H1 (cell line): ENCODE measurements at regions not wholly inside any gene's neighbourhood (a gene's known extent, or its start where the extent isn't known, plus 50 kb on each side); places are given as distances from the start of the nearest gene placed in this dataset.

Experiments used
- CTCF ChIA-PET: fragments of 300-600 bp; sonication (Branson Sonifier 250); formaldehyde crosslinking; loops from one replicate; lab custom pipeline; 2021; ENCODE audit not compliant: partially characterized antibody; lab: Charles Lee
- POLR2A ChIA-PET: fragments of 300-600 bp; sonication (Branson Sonifier 250); formaldehyde crosslinking; loops from one replicate; lab custom pipeline; 2021; ENCODE audit warnings: inconsistent platforms; ENCODE audit not compliant: partially characterized antibody; lab: Charles Lee
- DNase-seq, 2 experiments: peaks; one replicate each; pipeline versions ENCODE4 v3.0.0 to v3.0.0-alpha.2; 2010 to 2022; ENCODE audit warnings: low spot score in 2 of 2, low read depth in 1 of 2, mixed read lengths in 1 of 2
- FAIRE-seq: peaks from 2 replicates; lab custom pipeline; 2011; peaks lifted over from hg19 to GRCh38; lab: Jason Lieb, UNC
- H2AFZ ChIP-seq: 2 replicates; pipeline ENCODE4 v1.8.1; 2012; ENCODE audit warnings: low read length, inconsistent platforms
- H2AK5ac ChIP-seq: 2 replicates; pipeline ENCODE4 v1.6.1; 2013; ENCODE audit warnings: low read depth, low read length
- H2BK120ac ChIP-seq: replicated peaks from 2 replicates; pipeline ENCODE3; 2013; ENCODE audit warnings: low read depth, low read length, inconsistent platforms
- H2BK12ac ChIP-seq: 2 replicates; pipeline ENCODE4 v1.6.1; 2013; ENCODE audit warnings: low read depth, low read length
- H2BK15ac ChIP-seq: 2 replicates; pipeline ENCODE4 v1.6.1; 2013; ENCODE audit warnings: low read length
- H2BK20ac ChIP-seq: 2 replicates; pipeline ENCODE4 v1.6.1; 2013; ENCODE audit warnings: low read length
- H2BK5ac ChIP-seq: 2 replicates; pipeline ENCODE4 v1.6.1; 2013; ENCODE audit warnings: low read depth, low read length
- H3K14ac ChIP-seq: 2 replicates; pipeline ENCODE4 v1.6.1; 2013; ENCODE audit warnings: inconsistent platforms; ENCODE audit not compliant: insufficient read length
- H3K18ac ChIP-seq: 2 replicates; pipeline ENCODE4 v1.6.1; 2013; ENCODE audit warnings: low read length; ENCODE audit errors: extremely low read depth
- H3K23ac ChIP-seq: 2 replicates; pipeline ENCODE4 v1.6.1; 2013; ENCODE audit warnings: inconsistent platforms; ENCODE audit not compliant: insufficient read length
- H3K23me2 ChIP-seq: 2 replicates; pipeline ENCODE4 v1.6.1; 2013; ENCODE audit warnings: low read depth, low read length
- H3K27ac ChIP-seq: 2 replicates; pipeline ENCODE4 v1.6.1; 2011; ENCODE audit warnings: low read depth, low read length, inconsistent platforms
- H3K27me3 ChIP-seq, 4 experiments: replicated peaks in 1 of 4; 1 replicate in 1 of 4; 2 replicates in 3 of 4; pipeline versions ENCODE4 v1.6.1 to v1.8.1; 2011 to 2013; ENCODE audit warnings: low read length in 3 of 4, mild to moderate bottlenecking in 3 of 4, inconsistent platforms in 2 of 4, mixed read lengths in 2 of 4, moderate library complexity in 1 of 4; ENCODE audit not compliant: control insufficient read depth in 3 of 4, insufficient read depth in 3 of 4; ENCODE audit errors: extremely low read depth in 1 of 4
- H3K36me3 ChIP-seq, 4 experiments: 2 replicates each; pipeline versions ENCODE4 v1.6.1 to v1.8.1; 2011 to 2013; ENCODE audit warnings: mild to moderate bottlenecking in 4 of 4, low read length in 3 of 4, moderate library complexity in 2 of 4, control low read depth in 1 of 4, inconsistent platforms in 1 of 4; ENCODE audit not compliant: insufficient read depth in 4 of 4, control insufficient read depth in 2 of 4
- H3K4ac ChIP-seq: replicated peaks from 2 replicates; pipeline ENCODE3; 2013; ENCODE audit warnings: low read length, low read depth, mixed read lengths, inconsistent platforms; ENCODE audit not compliant: insufficient read length
- H3K4me1 ChIP-seq, 4 experiments: replicated peaks in 1 of 4; 1 replicate in 1 of 4; 2 replicates in 3 of 4; pipeline versions ENCODE4 v1.6.1 to v1.8.1; 2011 to 2013; ENCODE audit warnings: low read length in 3 of 4, inconsistent platforms in 2 of 4, mixed read lengths in 1 of 4; ENCODE audit not compliant: insufficient read depth in 4 of 4, control insufficient read depth in 3 of 4
- H3K4me2 ChIP-seq, 2 experiments: 2 replicates each; pipeline versions ENCODE4 v1.6.1 to v1.8.1; 2011 to 2013; ENCODE audit warnings: low read depth in 2 of 2, low read length in 2 of 2, control low read depth in 1 of 2, inconsistent platforms in 1 of 2, mild to moderate bottlenecking in 1 of 2; ENCODE audit not compliant: insufficient read depth in 1 of 2
- H3K4me3 ChIP-seq, 4 experiments: fragments of 200-600, 300-600 bp in 1 of 4; sonication (generic), shearing (Covaris generic), sonication (Bioruptor Twin) in 1 of 4; 2 replicates each; pipeline versions ENCODE4 v1.5.1 to v1.8.1; 2011 to 2016; ENCODE audit warnings: low read length in 4 of 4, low read depth in 3 of 4, control low read depth in 2 of 4, inconsistent platforms in 2 of 4, mild to moderate bottlenecking in 2 of 4, mixed read lengths in 1 of 4, moderate library complexity in 1 of 4; ENCODE audit not compliant: insufficient read depth in 2 of 4; ENCODE audit errors: extremely low read depth in 1 of 4
- H3K56ac ChIP-seq: replicated peaks from 2 replicates; pipeline ENCODE3; 2013; ENCODE audit warnings: low read depth, mild to moderate bottlenecking, mixed read lengths, low read length, inconsistent platforms; ENCODE audit not compliant: insufficient read length
- H3K79me1 ChIP-seq: 2 replicates; pipeline ENCODE4 v1.6.1; 2013; ENCODE audit warnings: low read depth, low read length, control low read depth
- H3K79me2 ChIP-seq, 2 experiments: 2 replicates each; pipeline versions ENCODE4 v1.6.1 to v1.8.1; 2012 to 2013; ENCODE audit warnings: low read length in 2 of 2, mild to moderate bottlenecking in 2 of 2, inconsistent platforms in 1 of 2; ENCODE audit not compliant: insufficient read depth in 2 of 2, control insufficient read depth in 1 of 2
- H3K9ac ChIP-seq, 4 experiments: replicated peaks in 1 of 4; 1 replicate in 1 of 4; 2 replicates in 3 of 4; pipeline versions ENCODE4 v1.6.1 to v1.8.1; 2011 to 2013; ENCODE audit warnings: low read depth in 3 of 4, low read length in 3 of 4, control low read depth in 2 of 4, mild to moderate bottlenecking in 2 of 4, moderate library complexity in 2 of 4, inconsistent platforms in 1 of 4; ENCODE audit errors: extremely low read depth in 1 of 4
- H3K9me3 ChIP-seq, 2 experiments: 2 replicates each; pipeline versions ENCODE4 v1.6.1 to v1.8.1; 2012 to 2013; ENCODE audit warnings: mild to moderate bottlenecking in 2 of 2, moderate library complexity in 2 of 2, control low read depth in 1 of 2, inconsistent platforms in 1 of 2, low read depth in 1 of 2, low read length in 1 of 2, mixed read lengths in 1 of 2; ENCODE audit not compliant: insufficient read depth in 2 of 2
- H4K20me1 ChIP-seq, 2 experiments: replicated peaks in 1 of 2; 2 replicates each; pipeline versions ENCODE3 to v1.8.1; 2011 to 2013; ENCODE audit warnings: inconsistent platforms in 2 of 2, low read length in 2 of 2, mild to moderate bottlenecking in 1 of 2; ENCODE audit not compliant: insufficient read depth in 2 of 2, control insufficient read depth in 1 of 2
- H4K5ac ChIP-seq: 2 replicates; pipeline ENCODE4 v1.6.1; 2013; ENCODE audit warnings: low read length, low read depth, mixed read lengths, inconsistent platforms; ENCODE audit not compliant: insufficient read length
- H4K8ac ChIP-seq: 2 replicates; pipeline ENCODE4 v1.8.0; 2013; ENCODE audit warnings: mild to moderate bottlenecking, moderate library complexity, low read length, inconsistent platforms; ENCODE audit not compliant: insufficient read depth; ENCODE audit errors: extremely low read depth
- H4K91ac ChIP-seq: replicated peaks from 2 replicates; pipeline ENCODE3; 2013; ENCODE audit warnings: low read length, mixed read lengths, inconsistent platforms; ENCODE audit not compliant: insufficient read length
- CHD1 ChIP-seq: IDR thresholded peaks from 2 replicates; pipeline ENCODE4 v1.6.1; 2012; ENCODE audit warnings: low read depth, low read length, improper control_type of control experiment
- CHD2 ChIP-seq: IDR thresholded peaks from 2 replicates; pipeline ENCODE4 v1.6.1; 2012; ENCODE audit warnings: low read length, improper control_type of control experiment
- CTBP2 ChIP-seq: IDR thresholded peaks from 2 replicates; pipeline ENCODE4 v1.7.0; 2011; ENCODE audit warnings: borderline replicate concordance, mild to moderate bottlenecking, moderate library complexity, mixed read lengths, low read length; ENCODE audit not compliant: insufficient read depth, insufficient read length
- GTF2F1 ChIP-seq: IDR thresholded peaks from 2 replicates; pipeline ENCODE4 v1.6.1; 2012; ENCODE audit warnings: low read depth, low read length, improper control_type of control experiment, borderline replicate concordance
- HDAC2 ChIP-seq, 2 experiments: fragments of 300-600 bp in 1 of 2; sonication (generic) in 1 of 2; IDR thresholded peaks; 2 replicates each; pipeline ENCODE4 v1.6.1; 2011 to 2012; ENCODE audit warnings: low read depth in 2 of 2, low read length in 2 of 2, mild to moderate bottlenecking in 2 of 2, moderate library complexity in 2 of 2, borderline replicate concordance in 1 of 2, inconsistent platforms in 1 of 2
- POU5F1 ChIP-seq: IDR thresholded peaks from 2 replicates; pipeline ENCODE4 v1.6.1; 2011; ENCODE audit warnings: low read depth, mild to moderate bottlenecking, low read length, moderate library complexity
- RAD21 ChIP-seq, 2 experiments: IDR thresholded peaks in 1 of 2; conservative IDR thresholded peaks in 1 of 2; 2 replicates each; pipeline ENCODE4 v1.6.1; 2011; ENCODE audit warnings: low read depth in 2 of 2, low read length in 2 of 2, improper control_type of control experiment in 1 of 2, inconsistent platforms in 1 of 2, mild to moderate bottlenecking in 1 of 2, moderate library complexity in 1 of 2
- RNF2 ChIP-seq: fragments of 200-900, 300-1000 bp; sonication (generic); IDR thresholded peaks from 2 replicates; pipeline ENCODE4 v1.7.1; 2016; ENCODE audit warnings: borderline replicate concordance, low read depth, mild to moderate bottlenecking, antibody characterized with exemption, low read length; ENCODE audit not compliant: poor library complexity, severe bottlenecking; ENCODE audit errors: missing control alignments
- RXRA ChIP-seq: IDR thresholded peaks from 2 replicates; pipeline ENCODE4 v1.6.1; 2011; ENCODE audit warnings: low read depth, mild to moderate bottlenecking, low read length, moderate library complexity; ENCODE audit not compliant: insufficient read depth
- SIRT6 ChIP-seq: IDR thresholded peaks from one replicate; pipeline ENCODE4 v1.7.1; 2012; ENCODE audit warnings: low read length, inconsistent platforms
- TAF1 ChIP-seq: IDR thresholded peaks from 2 replicates; pipeline ENCODE4 v1.6.1; 2011; ENCODE audit warnings: mild to moderate bottlenecking, low read depth, low read length
- TAF7 ChIP-seq: optimal IDR thresholded peaks from 2 replicates; pipeline ENCODE3; 2011; ENCODE audit warnings: low read depth, mild to moderate bottlenecking, inconsistent platforms, low read length, moderate library complexity, borderline replicate concordance
- TEAD4 ChIP-seq: IDR thresholded peaks from 2 replicates; pipeline ENCODE4 v1.6.1; 2012; ENCODE audit warnings: low read depth, low read length, inconsistent platforms, mixed read lengths
- WGBS, 2 experiments: shearing (Covaris generic) in 1 of 2; methylation state at CpG; one replicate each; pipeline versions ENCODE4 v1.1.6 to v1.1.7; 2013 to 2015; ENCODE audit warnings: low lambda C conversion rate in 2 of 2, mixed read lengths in 2 of 2, inconsistent platforms in 1 of 2, low coverage in 1 of 2, missing lambda C conversion rate in 1 of 2; ENCODE audit not compliant: insufficient replicate concordance in 2 of 2, insufficient coverage in 1 of 2, insufficient read length in 1 of 2; ENCODE audit errors: extremely low coverage in 1 of 2, missing lambda C conversion rate in 1 of 2; 5-methylcytosine and 5-hydroxymethylcytosine counted together

GRCh38 chr2:37856101-37856751 is 68.9 kb upstream of the RMDN2 start:
- Histone ChIP-seq H3K4me2 (no peak overlapping the region), H3K79me1 (no peaks in the 10 kb centered on the region), H2AK5ac (no peak overlapping the region), H3K18ac (no peak overlapping the region), H2BK15ac (no peak overlapping the region), H2BK120ac (no peak overlapping the region), H4K91ac (no peak overlapping the region), H2AFZ (0 out of 2 replicates have a peak overlapping the region, but pooled peaks have one; percentile 7), H3K4me1 (no peaks in the 10 kb centered on the region; a peak in 1 of 7 replicates), H3K9ac (no peak overlapping the region), H3K14ac (no peak overlapping the region), H3K27ac (no peak overlapping the region), H2BK20ac (no peak overlapping the region), H4K20me1 (no peaks in the 10 kb centered on the region), H3K23me2 (no peaks in the 10 kb centered on the region), H3K79me2 (no peaks in the 10 kb centered on the region), H3K27me3 (no peaks in the 10 kb centered on the region), H2BK12ac (no peak overlapping the region), H3K56ac (no peak overlapping the region), H3K4ac (no peak overlapping the region), H2BK5ac (no peak overlapping the region), H3K4me3 (no peak overlapping the region), H3K9me3 (no peaks in the 10 kb centered on the region), H4K8ac (no peak overlapping the region), H3K36me3 (no peaks in the 10 kb centered on the region), H3K23ac (no peak overlapping the region), H4K5ac (no peak overlapping the region)
- WGBS, 2 experiments, result 79% methylated on average over 7 of the region's 7 CpGs; no CpG with 5 or more reads in 1 of the 2 experiments
- DNase-seq, result no peak
- POLR2A ChIA-PET, result interaction anchor here (1.0 kb wide), 1 partner anchor 18 kb away, joined by 3 read pairs; no protein-coding TSS in a partner anchor
- CTCF ChIA-PET, result interaction anchor here (0.6 to 3.4 kb wide), 4 partner anchors 21 to 505 kb away, joined by 3 to 17 read pairs (median 4); no protein-coding TSS in a partner anchor
- no peak for FAIRE-seq
- TF ChIP-seq TAF7 (no peak), RAD21 (IDR thresholded peaks at IDR 0.05 in 1 of 2, conservative IDR thresholded peaks at IDR 0.05 in 1 of 2; ENCODE audit: low read depth in 2 of 2, low read length in 2 of 2) (no peak), HDAC2 (IDR thresholded peaks at IDR 0.05; ENCODE audit: borderline replicate concordance in 1 of 2, low read depth in 2 of 2, low read length in 2 of 2) (no peak), TAF1 (no peak), CHD1 (no peak), TEAD4 (no peak), RXRA (no peak), RNF2 (no peak), CTBP2 (no peak), GTF2F1 (no peak), POU5F1 (no peak), CHD2 (no peak), SIRT6 (no peak)
